Activated gamma-delta T cell (primary cell): ENCODE measurements at regions not wholly inside any gene's neighbourhood (a gene's known extent, or its start where the extent isn't known, plus 50 kb on each side); places are given as distances from the start of the nearest gene placed in this dataset.
"Not testable (repeated sequence)": the region's sequence is repeated elsewhere in the genome, so short reads cannot be mapped to it uniquely, and the experiment has no call there.

Experiments
- DNase-seq: peaks from one replicate; lab custom pipeline; 2025; lab: John Stamatoyannopoulos, UW

DNA sequence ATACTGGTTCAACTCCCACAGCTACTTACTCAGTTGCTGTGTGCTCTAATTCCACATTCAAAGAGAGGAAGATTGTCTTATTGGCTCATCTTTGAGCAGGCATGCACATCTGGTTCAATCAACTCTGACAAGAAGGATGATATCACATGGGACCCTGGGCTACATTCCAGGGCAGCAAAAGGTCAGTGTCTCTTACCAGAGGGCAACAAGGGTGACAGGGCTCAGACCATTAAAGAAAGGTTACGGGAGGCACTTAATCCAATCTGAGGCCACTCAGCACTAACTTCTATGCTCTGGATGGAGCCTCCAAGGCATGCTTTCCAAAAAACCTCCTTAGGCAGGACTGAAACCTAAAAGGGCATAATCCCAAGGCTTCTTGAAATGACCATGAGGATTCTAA is 549.4 kb upstream of the API5 start:
- DNase-seq: no peak

DNA sequence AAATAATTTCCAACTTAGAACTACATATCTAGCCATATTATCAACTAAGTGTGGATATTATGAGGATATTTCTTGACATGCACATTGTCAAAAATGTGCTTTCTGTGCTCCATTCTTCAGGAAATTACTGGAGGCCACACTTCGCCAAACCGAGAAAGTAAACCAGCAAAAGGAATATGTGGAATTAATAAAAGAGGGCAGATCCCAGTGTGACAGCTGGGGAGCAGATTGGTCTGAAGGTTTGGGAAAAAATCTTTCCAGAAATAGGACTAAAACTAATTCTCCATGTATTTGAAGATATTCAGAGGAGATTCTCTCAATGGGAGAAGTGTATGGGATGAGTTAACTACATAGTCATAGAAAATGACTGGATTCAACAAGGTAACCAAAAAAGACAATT is 546.9 kb upstream of the API5 start:
- DNase-seq: no peak

DNA sequence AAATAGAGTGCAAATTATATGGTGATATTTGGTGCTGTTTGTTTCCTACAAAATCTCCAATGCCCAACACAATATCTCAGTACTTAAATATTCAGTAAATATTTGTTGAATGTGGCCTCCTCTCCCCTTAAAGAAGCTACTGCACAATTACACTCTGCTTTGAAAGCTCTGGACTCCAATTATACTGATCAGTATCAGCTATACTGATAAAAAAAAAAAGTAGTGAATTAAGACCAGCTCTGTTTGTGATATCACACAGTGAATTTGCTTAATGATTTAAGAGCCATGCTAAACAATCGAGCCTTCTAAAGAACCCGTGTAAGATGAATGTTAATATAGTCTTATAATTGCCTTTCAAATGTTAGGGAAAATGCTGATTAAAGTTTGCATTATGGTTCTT is 543.2 kb upstream of the API5 start:
- no peak for DNase-seq

DNA sequence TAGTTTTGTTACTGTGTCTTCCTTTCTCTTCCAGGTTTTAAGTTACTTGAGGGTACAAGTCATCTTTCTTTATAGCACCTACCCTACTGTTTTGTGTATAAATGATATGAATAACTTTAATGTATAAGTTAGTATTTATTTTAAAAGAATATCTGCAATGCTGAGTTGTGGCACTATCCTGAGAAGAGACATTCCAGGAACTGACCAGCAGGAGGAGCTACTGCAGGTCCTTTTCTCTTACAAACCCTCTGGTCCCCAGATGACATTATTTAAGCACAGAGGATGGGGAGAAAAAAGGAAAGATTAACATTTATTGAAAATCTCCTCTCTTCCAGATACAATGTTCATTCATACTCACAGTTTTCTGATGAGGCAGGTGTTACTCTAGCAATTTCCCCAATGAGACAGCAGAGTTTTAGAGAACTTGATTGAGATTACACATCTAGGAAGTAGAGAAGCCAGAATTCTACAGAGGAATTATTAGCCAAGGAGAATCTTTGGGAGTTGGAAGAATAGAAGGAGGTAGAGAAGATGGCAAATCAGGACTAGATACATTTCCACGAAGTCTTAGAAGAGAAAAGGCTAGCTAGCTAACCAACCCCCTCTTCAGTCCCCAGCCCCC is 541.2 kb upstream of the API5 start:
- DNase-seq: no peak

DNA sequence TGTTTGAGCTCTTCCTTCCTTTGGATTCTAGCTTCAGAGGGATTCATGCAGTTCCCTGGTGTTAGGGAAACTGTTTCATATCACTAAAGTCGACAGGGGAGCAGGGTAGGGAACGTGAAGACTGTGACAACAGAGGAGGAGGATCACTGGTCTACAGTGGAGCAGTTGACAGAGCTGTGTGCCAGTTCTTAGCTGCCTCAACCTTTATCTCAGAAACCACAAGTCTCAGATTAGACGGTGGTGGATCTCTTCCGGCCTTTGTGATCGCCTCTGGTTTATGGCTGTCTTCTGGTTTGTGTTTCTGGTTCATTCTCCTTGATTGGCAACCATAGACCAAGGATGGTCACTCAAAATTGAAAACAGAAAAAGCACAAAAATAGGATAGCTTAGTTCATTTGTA is 538.9 kb upstream of the API5 start:
- no peak for DNase-seq

DNA sequence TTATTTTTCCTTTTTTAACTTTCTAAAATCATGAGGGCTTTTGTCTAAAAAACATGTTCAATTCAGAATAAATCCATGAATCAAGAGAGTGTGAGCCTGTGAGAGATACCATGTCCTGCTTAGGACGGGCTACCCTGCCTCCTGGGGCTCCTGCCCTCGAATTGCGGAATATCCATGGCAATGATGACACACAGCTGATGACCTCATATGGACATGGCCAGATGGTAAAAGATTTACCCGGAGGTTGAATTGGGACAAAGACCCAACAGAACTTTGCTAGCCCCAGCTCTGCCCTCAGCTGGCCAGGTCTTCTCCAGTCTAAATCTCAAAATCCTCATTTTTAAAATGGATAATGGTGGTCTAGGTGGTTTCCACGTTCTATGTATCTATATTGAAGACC is 538.1 kb upstream of the API5 start:
- no peak for DNase-seq

DNA sequence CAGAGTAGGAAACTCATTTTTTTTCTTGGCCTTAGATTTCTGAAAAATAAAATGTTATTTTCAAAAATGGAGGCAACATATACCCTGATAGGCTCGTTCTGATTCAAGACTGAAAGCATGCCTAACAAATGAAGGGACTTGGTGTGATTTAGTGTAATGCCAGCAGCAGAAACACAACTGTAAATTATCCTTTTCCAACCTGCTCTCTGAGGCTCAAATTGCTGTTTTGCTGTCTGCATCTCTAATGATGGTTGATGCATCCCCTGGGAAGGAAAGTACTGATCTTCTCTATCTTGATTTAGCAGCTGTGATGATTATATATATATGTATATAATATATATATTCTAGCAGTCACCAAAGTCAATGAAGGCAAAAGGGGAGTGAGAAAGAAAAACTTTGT is 537.2 kb upstream of the API5 start:
- DNase-seq: no peak

DNA sequence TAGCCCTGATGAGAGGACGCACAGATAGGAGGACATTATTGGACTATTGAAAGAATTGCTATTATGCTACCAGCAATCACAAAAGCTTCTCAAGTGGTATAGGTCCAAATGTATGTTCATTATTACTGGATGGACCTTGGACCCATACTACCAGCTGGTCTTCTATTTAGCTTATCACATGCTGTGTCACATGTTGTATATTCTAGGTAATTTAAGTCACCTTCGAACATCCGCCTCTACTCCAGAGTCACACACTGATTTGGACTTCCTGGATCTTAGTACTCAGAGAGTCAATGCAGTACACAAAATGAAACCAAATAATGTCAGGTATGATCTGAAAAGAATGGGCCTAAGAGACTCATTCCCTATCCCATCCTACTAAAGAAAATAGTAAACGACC is 534.0 kb upstream of the API5 start:
- DNase-seq: no peak

DNA sequence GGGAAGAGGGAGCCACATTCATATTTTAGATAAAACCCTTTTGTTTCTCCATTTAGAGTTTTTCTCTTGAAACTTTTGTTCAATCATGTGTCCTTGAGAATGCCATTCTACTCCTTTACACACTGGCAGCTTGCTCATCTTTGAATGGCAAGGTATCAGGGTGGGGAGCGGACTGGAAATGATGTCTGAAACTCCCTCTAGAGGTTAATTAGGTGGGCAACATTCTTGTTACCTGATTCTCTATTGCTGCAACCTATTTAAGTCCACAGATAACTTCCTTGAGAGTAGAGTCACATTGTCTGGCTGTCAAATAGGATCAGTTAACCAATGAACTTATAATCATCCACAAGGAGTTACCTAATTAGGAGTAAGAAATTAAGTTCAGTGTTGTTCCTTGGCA is 533.6 kb upstream of the API5 start:
- DNase-seq: no peak

DNA sequence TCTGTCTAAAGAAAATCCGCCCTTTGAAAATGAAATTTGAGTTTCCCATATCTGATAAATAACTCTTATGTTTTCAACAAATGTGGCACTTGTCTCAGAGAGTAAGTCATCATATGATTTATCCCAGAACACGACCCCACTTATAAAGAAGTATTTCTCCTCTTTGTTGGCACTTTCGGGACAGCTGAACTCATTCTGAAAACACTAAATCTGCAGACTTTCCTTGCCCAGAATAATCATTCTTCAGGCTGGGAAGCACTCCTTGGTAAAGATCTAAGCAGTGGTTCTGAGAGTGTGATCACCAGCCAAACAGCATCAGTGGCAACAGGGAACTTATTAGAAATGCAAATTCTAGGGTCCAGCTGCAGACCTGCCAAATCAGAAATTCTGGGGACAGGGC is 532.2 kb upstream of the API5 start:
- DNase-seq: no peak

DNA sequence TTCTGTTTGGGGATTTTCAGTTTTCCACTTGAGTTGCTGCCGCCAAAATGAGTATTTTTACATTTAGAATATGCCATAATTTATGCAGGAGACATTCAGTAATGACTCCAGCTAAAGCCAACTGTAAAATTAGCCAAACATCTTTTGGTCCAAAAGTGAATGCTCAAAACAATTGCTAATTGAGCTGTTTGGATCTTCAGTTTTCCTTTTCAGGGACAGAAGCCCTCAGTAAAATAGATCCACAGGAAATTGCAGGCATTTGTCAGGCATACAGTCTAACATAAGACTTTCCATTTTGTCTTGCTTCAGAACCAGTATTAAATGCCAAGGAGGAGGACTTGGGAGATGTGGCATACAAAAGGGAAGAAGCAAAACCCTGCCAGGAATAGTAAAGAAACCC is 524.8 kb upstream of the API5 start:
- DNase-seq: no peak

DNA sequence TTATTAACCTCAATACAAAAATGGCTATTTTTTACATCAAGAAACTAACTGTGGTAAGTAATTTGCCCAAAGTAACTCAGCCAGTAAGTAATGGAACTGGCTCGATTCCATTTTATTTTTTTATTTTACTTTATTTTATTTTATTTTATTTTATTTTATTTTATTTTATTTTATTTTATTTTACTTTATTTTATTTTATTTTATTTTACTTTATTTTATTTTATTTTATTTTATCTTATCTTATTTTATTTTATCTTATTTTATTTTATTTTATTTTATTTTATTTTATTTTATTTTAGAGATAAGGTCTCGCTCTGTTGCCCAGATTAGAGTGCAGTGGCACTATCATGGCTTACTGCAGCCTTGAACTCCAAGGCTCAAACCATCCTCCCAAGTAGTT is 516.3 kb upstream of the API5 start:
- not testable (repeated sequence) for DNase-seq

DNA sequence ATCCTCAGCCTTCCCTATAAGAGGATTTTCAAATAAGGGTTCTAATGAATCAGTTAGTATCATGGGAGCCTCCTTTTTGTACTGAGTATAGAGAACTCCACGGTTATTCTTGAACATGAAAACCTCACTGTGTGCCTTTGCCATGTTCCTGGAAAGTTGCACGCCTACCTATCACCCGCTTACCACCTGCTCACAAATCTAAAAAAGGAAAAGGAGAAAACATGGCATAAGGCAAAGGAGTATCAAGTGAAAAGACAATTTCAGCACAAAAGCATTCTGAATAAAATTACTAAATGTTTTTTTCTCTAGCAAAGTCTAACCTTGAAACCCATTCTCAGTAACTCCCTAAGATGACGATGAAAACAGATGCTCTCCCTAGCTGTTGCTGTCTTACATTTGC is 511.8 kb upstream of the API5 start:
- DNase-seq: no peak

DNA sequence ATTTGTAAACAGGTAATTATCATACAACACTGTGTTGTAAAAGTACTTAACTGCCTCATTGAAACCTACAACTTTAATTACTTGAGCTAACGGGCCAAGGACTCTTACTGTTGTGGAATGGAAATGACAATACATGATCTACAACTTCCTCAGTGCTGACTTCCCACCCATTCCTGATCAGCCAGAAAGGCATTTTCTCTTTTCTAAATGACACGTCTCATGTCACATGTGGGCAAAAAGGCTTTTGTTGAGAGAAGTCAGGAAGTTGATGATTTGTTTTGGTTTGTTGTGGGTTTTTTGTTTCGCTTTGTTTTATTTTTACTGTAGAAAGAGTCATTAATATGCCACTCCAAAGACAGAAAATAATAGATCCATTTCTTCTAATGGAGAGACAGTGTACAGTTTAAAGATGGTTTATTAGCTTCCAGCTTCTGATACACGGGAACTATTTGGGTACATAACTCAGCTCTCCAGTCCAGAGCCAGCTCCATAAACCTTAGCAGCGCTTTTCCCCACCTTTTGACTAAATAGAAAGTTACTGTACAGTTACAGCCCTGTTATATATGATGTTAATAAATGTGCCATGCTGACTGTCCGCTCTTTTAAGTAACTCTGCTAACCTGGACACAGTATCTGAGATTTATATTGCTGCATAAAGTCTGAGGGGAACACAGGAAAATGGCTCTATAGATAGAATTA is 509.4 kb upstream of the API5 start:
- DNase-seq: no peak

DNA sequence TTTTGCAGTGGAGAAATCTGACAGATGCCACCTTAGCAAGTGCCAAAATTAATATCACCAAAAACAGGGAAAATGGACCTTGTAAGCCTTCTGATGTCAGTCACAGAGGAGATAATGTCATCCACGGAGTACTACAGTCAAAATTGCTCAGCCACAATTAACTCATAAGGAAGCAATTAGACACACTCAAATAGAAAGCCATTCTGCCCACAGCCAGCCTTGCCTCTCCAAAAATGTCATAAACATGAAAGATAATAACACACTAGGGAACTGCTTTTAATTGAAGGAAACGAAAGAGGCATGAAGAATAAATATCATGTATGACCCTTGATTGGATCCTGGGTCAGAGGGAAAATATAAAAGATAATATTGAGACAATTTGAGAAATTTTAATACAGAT is 505.6 kb upstream of the API5 start:
- no peak for DNase-seq

DNA sequence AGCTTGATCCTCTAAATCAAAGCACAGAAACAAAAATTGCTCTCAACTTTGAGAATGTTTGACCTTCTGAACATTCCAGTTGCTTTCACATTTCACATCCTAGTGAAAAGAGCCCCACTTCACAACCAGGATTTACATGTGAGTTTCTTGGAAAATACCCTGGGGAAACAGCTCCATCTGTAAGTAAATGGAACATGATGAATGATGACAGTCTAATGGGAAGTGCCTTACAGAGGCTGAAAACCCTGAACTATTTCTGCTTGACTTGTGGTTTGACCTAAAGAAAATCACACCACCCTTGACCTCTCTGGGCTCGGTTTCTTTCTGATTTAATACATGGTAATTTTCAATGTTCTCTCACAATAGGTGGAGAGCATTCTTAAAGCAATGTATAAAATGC is 499.4 kb upstream of the API5 start:
- DNase-seq: no peak

DNA sequence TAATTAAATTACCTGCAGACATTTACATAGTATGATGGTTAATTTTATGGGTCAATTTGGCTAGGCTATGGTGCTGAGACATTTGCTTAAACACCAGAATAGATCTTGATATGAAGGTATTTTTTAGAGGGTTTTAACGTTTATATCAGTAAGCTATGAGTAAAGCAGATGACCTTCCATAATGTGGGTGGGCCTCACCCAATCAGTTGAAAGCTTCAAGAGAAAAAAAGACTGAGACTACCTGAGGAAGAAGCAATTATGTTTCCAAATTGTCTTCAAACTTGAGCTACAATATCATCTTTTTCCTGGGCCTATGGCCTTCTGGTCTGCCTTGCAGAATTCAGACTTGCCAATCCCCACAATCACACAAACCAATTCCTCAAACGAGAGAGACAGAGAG is 498.8 kb upstream of the API5 start:
- no peak for DNase-seq

DNA sequence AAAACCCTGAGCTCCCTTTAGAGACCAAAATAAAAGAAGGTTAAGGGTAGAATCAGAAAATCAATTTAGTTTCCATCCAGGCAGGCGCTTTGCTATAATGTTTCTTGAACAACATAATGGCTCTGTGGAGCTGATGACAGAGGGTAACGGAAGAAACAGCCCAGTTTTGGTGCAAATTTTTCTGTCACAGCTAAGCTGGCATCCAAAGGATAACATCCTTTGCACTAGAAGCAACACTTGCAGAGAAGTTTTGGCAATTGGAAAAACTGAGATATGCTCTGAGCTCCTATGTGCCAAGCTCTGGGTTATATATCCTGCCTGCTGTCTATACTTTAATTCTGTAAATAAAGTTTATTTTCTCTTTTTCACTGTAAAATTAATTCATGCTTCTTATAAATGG is 495.3 kb upstream of the API5 start:
- DNase-seq: no peak

DNA sequence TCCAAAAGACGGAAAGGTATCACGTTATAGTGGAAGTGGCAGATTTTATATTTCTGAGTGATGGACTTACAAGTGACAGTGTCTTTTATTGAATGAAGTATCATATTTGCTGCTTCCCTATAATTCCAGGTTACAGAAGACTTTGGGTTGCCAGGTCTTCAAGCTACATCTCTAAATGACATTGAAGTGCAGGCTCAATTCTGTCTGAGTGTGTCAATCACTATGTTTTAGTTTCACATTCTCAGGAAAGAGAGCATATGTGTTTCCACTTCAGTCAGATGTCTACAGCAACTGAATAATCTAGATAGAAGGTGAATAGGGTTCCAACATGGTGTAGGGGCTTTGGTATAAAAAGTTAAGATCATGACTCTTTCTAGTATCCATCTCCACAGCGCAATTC is 492.7 kb upstream of the API5 start:
- no peak for DNase-seq

DNA sequence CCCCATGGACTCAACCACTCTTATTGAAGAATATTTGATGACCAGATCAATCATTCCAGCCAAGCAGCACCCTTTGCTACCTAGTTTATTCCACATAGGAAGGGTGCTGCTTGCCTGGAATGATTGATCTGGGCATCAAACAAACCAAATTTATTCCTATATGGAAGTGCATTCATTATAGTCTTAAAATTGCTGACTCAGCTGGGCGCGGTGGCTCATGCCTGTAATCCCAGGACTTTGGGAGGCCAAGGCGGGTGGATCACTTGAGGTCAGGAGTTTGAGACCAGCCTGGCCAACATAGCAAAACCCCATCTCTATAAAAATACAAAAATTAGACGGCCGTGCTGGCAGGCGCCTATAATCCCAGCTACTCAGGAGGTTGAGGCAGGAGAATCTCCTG is 489.6 kb upstream of the API5 start:
- DNase-seq: not testable (repeated sequence)

DNA sequence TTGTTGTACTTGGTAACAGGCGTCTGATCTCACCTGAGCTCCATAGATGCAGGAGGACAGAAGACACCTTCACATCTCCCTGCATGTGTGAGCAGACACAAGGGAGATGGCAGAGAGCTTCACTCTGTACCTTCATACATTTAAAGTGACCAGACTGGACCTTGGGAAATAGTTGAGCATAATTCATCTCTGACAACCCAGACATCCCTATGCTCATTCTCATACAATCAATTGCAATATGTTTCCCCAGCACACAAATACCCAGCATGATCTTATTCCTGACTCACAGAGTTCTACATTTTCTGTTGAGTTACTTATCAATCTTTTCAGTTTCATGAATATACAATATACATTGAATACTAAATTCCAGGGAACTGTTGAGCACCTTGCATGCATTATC is 488.2 kb upstream of the API5 start:
- DNase-seq: no peak

DNA sequence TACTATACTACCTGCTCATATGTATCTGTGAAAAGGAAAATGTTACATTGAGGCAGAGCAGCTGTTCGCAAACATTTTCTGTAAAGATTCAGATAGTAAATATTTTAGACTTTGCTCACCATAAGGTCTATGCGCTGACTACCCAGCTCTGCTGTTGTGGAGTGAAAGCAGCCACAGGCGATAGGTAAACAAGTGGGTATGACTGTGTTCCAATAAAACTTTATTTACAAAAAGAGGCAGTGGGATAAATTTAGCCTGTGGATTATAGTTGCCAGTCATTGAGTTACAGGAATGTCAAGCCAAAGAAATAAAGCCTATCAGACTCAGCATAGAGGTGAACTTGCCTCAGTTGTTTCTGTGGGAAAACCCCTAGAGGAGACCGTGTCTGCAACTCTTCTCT is 487.7 kb upstream of the API5 start:
- DNase-seq: no peak

DNA sequence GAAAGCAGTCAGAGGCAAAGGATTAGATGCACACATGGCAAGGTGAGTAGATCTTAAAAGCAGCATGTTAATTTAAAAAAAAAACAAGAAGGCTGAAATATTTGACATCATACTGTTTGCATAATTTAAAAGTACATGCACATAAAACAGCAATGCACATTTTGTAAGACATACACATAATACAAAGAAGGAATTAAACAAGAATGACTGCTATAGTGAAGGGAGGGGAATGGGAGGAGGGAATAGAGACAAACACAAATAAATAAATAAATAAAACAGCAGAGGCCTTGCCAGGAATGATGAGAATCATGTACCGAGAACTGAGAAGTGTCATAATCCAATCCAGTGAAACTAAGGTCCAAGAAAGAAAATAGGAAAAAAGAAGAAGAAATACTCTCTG is 486.2 kb upstream of the API5 start:
- no peak for DNase-seq

DNA sequence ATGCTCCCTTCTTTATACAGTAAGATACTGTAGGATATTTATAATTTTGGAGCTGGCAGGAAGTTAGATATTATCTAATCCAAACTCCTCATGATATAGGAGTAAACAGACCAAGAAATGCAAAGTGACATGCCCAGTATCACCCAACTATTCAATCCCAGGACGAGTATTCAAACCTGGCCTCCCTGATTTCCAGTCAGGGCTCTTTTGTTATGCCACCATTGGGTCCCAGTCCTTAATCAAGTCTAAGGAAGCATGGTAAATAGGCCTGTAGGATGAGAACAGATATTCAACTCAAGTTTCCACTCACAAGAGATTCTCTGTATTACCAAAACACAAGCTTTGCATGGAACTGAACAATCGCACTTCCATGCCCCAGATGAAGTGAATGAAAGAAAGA is 484.0 kb upstream of the API5 start:
- DNase-seq: no peak
